BLaER1 (cell line): ENCODE measurements at regions not wholly inside any gene's neighbourhood (a gene's known extent, or its start where the extent isn't known, plus 50 kb on each side); places are given as distances from the start of the nearest gene placed in this dataset.
"Not testable (repeated sequence)": the region's sequence is repeated elsewhere in the genome, so short reads cannot be mapped to it uniquely, and the experiment has no call there.

Source experiments
- H3K27ac ChIP-seq: shearing (Covaris generic); formaldehyde crosslinking; 2 replicates; pipeline ENCODE4 v1.8.1; 2022
- H3K27me3 ChIP-seq: shearing (Covaris generic); formaldehyde crosslinking; 2 replicates; pipeline ENCODE4 v1.8.1; 2022
- H3K36me3 ChIP-seq: shearing (Covaris generic); formaldehyde crosslinking; 2 replicates; pipeline ENCODE4 v1.8.1; 2022
- H3K4me1 ChIP-seq: shearing (Covaris generic); formaldehyde crosslinking; 2 replicates; pipeline ENCODE4 v1.8.1; 2022
- H3K4me2 ChIP-seq: shearing (Covaris generic); formaldehyde crosslinking; 2 replicates; pipeline ENCODE4 v1.8.1; 2022
- H3K4me3 ChIP-seq: shearing (Covaris generic); formaldehyde crosslinking; 2 replicates; pipeline ENCODE4 v1.8.1; 2022
- H3K9ac ChIP-seq: shearing (Covaris generic); formaldehyde crosslinking; 2 replicates; pipeline ENCODE4 v1.8.1; 2022
- H3K9me3 ChIP-seq: shearing (Covaris generic); formaldehyde crosslinking; 2 replicates; pipeline ENCODE4 v1.8.1; 2022
- H4K20me1 ChIP-seq: shearing (Covaris generic); formaldehyde crosslinking; 2 replicates; pipeline ENCODE4 v1.8.1; 2022
- Cebpa-rat ChIP-seq: shearing (Covaris generic); IDR thresholded peaks from 2 replicates; pipeline ENCODE4 v1.8.1; 2022

- no peak overlapping the region for H3K4me2 ChIP-seq
- H3K9ac ChIP-seq: no peak overlapping the region
- H4K20me1 ChIP-seq: no peaks in the 10 kb centered on the region
- no peak overlapping the region for H3K4me3 ChIP-seq
- no peak for TF ChIP-seq Cebpa-rat
- peaks cover 11% of the 10 kb centered on the region for H3K9me3 ChIP-seq
- no peaks in the 10 kb centered on the region for H3K27me3 ChIP-seq
- no peak overlapping the region for H3K27ac ChIP-seq
- no peaks in the 10 kb centered on the region for H3K4me1 ChIP-seq
- no peaks in the 10 kb centered on the region for H3K36me3 ChIP-seq
These were observed 136.6 kb upstream of the TBCA start for GRCh38 chr5:77912721-77913120.

GRCh38 chr5:77910602-77911188 lies 134.6 kb upstream of the TBCA start:
- H3K9me3 ChIP-seq: peaks cover 11% of the 10 kb centered on the region
- H3K36me3 ChIP-seq: no peaks in the 10 kb centered on the region
- TF ChIP-seq Cebpa-rat: no peak

GRCh38 chr5:77909237-77909636 lies 133.1 kb upstream of the TBCA start:
- H3K36me3 ChIP-seq: no peaks in the 10 kb centered on the region
- no peak overlapping the region for H3K4me3 ChIP-seq
- H3K27me3 ChIP-seq: no peaks in the 10 kb centered on the region
- TF ChIP-seq Cebpa-rat: no peak
- H3K27ac ChIP-seq: no peak overlapping the region
- H3K9me3 ChIP-seq: peaks cover 5% of the 10 kb centered on the region
- no peaks in the 10 kb centered on the region for H3K4me1 ChIP-seq
- no peak overlapping the region for H3K4me2 ChIP-seq
- H4K20me1 ChIP-seq: no peaks in the 10 kb centered on the region
- no peak overlapping the region for H3K9ac ChIP-seq

More at GRCh38 chr5:77910602-77911188, 134.6 kb upstream of the TBCA start:
- H3K9ac ChIP-seq: no peak overlapping the region
- H4K20me1 ChIP-seq: no peaks in the 10 kb centered on the region
- H3K4me3 ChIP-seq: no peak overlapping the region
- H3K27me3 ChIP-seq: no peaks in the 10 kb centered on the region
- H3K4me1 ChIP-seq: no peaks in the 10 kb centered on the region
- no peak overlapping the region for H3K27ac ChIP-seq
- H3K4me2 ChIP-seq: no peak overlapping the region

GRCh38 chr5:77908787-77909186 lies 132.6 kb upstream of the TBCA start:
- no peaks in the 10 kb centered on the region for H3K36me3 ChIP-seq
- no peaks in the 10 kb centered on the region for H3K4me1 ChIP-seq
- H3K27me3 ChIP-seq: no peaks in the 10 kb centered on the region
- no peaks in the 10 kb centered on the region for H4K20me1 ChIP-seq
- H3K4me2 ChIP-seq: no peak overlapping the region
- peaks cover under 1% of the 10 kb centered on the region; the same call in 1 of the 2 replicates for H3K9me3 ChIP-seq
- TF ChIP-seq Cebpa-rat: no peak
- no peak overlapping the region for H3K4me3 ChIP-seq
- no peak overlapping the region for H3K9ac ChIP-seq
- no peak overlapping the region for H3K27ac ChIP-seq

GRCh38 chr5:77907786-77908185 lies 131.6 kb upstream of the TBCA start:
- Histone ChIP-seq H4K20me1 (no peaks in the 10 kb centered on the region), H3K4me3 (no peak overlapping the region), H3K4me1 (no peaks in the 10 kb centered on the region), H3K4me2 (no peak overlapping the region), H3K27ac (no peak overlapping the region), H3K9me3 (no peaks in the 10 kb centered on the region), H3K36me3 (no peaks in the 10 kb centered on the region), H3K27me3 (no peaks in the 10 kb centered on the region), H3K9ac (no peak overlapping the region)
- no peak for TF ChIP-seq Cebpa-rat

GRCh38 chr5:77906806-77907205 lies 130.7 kb upstream of the TBCA start:
- no peaks in the 10 kb centered on the region for H3K9me3 ChIP-seq
- no peak for TF ChIP-seq Cebpa-rat
- no peaks in the 10 kb centered on the region for H3K27me3 ChIP-seq
- no peak overlapping the region for H3K9ac ChIP-seq
- H3K4me2 ChIP-seq: no peak overlapping the region
- H3K27ac ChIP-seq: no peak overlapping the region
- no peaks in the 10 kb centered on the region for H4K20me1 ChIP-seq
- H3K36me3 ChIP-seq: no peaks in the 10 kb centered on the region
- H3K4me3 ChIP-seq: no peak overlapping the region
- H3K4me1 ChIP-seq: no peaks in the 10 kb centered on the region

GRCh38 chr5:77904362-77904761 lies 128.2 kb upstream of the TBCA start:
- H3K9me3 ChIP-seq: no peaks in the 10 kb centered on the region
- no peak overlapping the region for H3K4me3 ChIP-seq
- TF ChIP-seq Cebpa-rat: no peak
- no peak overlapping the region for H3K27ac ChIP-seq
- H3K36me3 ChIP-seq: no peaks in the 10 kb centered on the region
- no peaks in the 10 kb centered on the region for H4K20me1 ChIP-seq
- H3K9ac ChIP-seq: no peak overlapping the region
- no peak overlapping the region for H3K4me2 ChIP-seq
- no peaks in the 10 kb centered on the region for H3K4me1 ChIP-seq
- no peaks in the 10 kb centered on the region for H3K27me3 ChIP-seq

GRCh38 chr5:77900691-77901090 lies 124.6 kb upstream of the TBCA start:
- Histone ChIP-seq H3K9ac (no peak overlapping the region), H3K9me3 (no peaks in the 10 kb centered on the region), H3K27ac (no peak overlapping the region), H3K4me3 (no peak overlapping the region), H3K4me2 (no peak overlapping the region), H3K4me1 (no peaks in the 10 kb centered on the region), H3K27me3 (no peaks in the 10 kb centered on the region), H3K36me3 (no peaks in the 10 kb centered on the region), H4K20me1 (no peaks in the 10 kb centered on the region)
- no peak for TF ChIP-seq Cebpa-rat

- no peak overlapping the region for H3K9ac ChIP-seq
- H4K20me1 ChIP-seq: no peaks in the 10 kb centered on the region
- H3K27ac ChIP-seq: no peak overlapping the region
- no peak overlapping the region for H3K4me2 ChIP-seq
- H3K4me1 ChIP-seq: no peaks in the 10 kb centered on the region
- H3K4me3 ChIP-seq: no peak overlapping the region
- H3K9me3 ChIP-seq: no peaks in the 10 kb centered on the region
- no peaks in the 10 kb centered on the region for H3K36me3 ChIP-seq
- no peak for TF ChIP-seq Cebpa-rat
- no peaks in the 10 kb centered on the region for H3K27me3 ChIP-seq
These were observed 122.2 kb upstream of the TBCA start for GRCh38 chr5:77898385-77898784.

GRCh38 chr5:77896338-77896737 lies 120.2 kb upstream of the TBCA start:
- H3K4me1 ChIP-seq: no peaks in the 10 kb centered on the region
- H3K27ac ChIP-seq: no peak overlapping the region
- H3K4me3 ChIP-seq: no peak overlapping the region
- no peaks in the 10 kb centered on the region for H3K9me3 ChIP-seq
- no peak overlapping the region for H3K9ac ChIP-seq
- H3K27me3 ChIP-seq: no peaks in the 10 kb centered on the region
- no peak overlapping the region for H3K4me2 ChIP-seq
- no peak for TF ChIP-seq Cebpa-rat
- H4K20me1 ChIP-seq: no peaks in the 10 kb centered on the region
- H3K36me3 ChIP-seq: no peaks in the 10 kb centered on the region

- not testable (repeated sequence) for H3K9ac ChIP-seq, H3K27ac ChIP-seq, H3K4me1 ChIP-seq, H3K4me2 ChIP-seq, H3K4me3 ChIP-seq, H3K36me3 ChIP-seq, H3K27me3 ChIP-seq, H3K9me3 ChIP-seq, H4K20me1 ChIP-seq
These were observed 118.0 kb upstream of the TBCA start for GRCh38 chr5:77894103-77894502.
